ENCODE measurements at regions not wholly inside any gene's neighbourhood (a gene's known extent, or its start where the extent isn't known, plus 50 kb on each side); places are given as distances from the start of the nearest gene placed in this dataset.
"Not testable (repeated sequence)": the region's sequence is repeated elsewhere in the genome, so short reads cannot be mapped to it uniquely, and the experiment has no call there.

- not testable (repeated sequence) for TF ChIP-seq CTCF (IDR thresholded peaks at IDR 0.05); EZH2 (IDR thresholded peaks at IDR 0.05; ENCODE audit: borderline replicate concordance, insufficient read depth, low read depth, low read length, poor library complexity, severe bottlenecking)
These were observed 206.6 kb upstream of the ZNF469 start for GRCh38 chr16:88176184-88176583.
